Natural killer cell (primary cell): ENCODE measurements at regions not wholly inside any gene's neighbourhood (a gene's known extent, or its start where the extent isn't known, plus 50 kb on each side); places are given as distances from the start of the nearest gene placed in this dataset.
"Not testable (repeated sequence)": the region's sequence is repeated elsewhere in the genome, so short reads cannot be mapped to it uniquely, and the experiment has no call there.

Source experiments
- ATAC-seq, 3 donors: fragments of 150-1000 bp in 2 of 3; fragments of 200-7000 bp in 1 of 3; cut with Tn5 transposase; 1 replicate in 1 of 3; 2 replicates in 2 of 3; pipeline ENCODE4 v1.10.0; 2021; ENCODE audit warnings: mild to moderate bottlenecking in 2 of 3, moderate library complexity in 2 of 3
- DNase-seq, 2 donors: peaks; one replicate each; pipeline versions ENCODE4 v3.0.0 to v3.0.0-alpha.2; 2013 to 2021; ENCODE audit warnings: mixed read lengths in 1 of 2
- H3K27ac ChIP-seq: one replicate; pipeline ENCODE4 v1.5.1; 2013; ENCODE audit warnings: mild to moderate bottlenecking, low read length
- H3K27me3 ChIP-seq: one replicate; pipeline ENCODE4 v1.6.1; 2013; ENCODE audit warnings: low read length; ENCODE audit not compliant: control insufficient read depth, insufficient read depth
- H3K36me3 ChIP-seq: one replicate; pipeline ENCODE4 v1.6.1; 2013; ENCODE audit warnings: low read length; ENCODE audit not compliant: control insufficient read depth, insufficient read depth
- H3K4me1 ChIP-seq: one replicate; pipeline ENCODE4 v1.6.1; 2013; ENCODE audit warnings: low read length; ENCODE audit not compliant: control insufficient read depth, insufficient read depth
- H3K4me3 ChIP-seq: one replicate; pipeline ENCODE4 v1.5.1; 2013; ENCODE audit warnings: low read length
- H3K9me3 ChIP-seq: one replicate; pipeline ENCODE4 v1.6.1; 2013; ENCODE audit warnings: low read length; ENCODE audit not compliant: control insufficient read depth, insufficient read depth
- H3K27ac Mint-ChIP-seq, 2 donors: one replicate each; pipeline ENCODE4 v1.8.0; 2022; ENCODE audit warnings: mild to moderate bottlenecking in 2 of 2, mixed read lengths in 2 of 2, moderate library complexity in 1 of 2
- H3K27me3 Mint-ChIP-seq, 2 donors: one replicate each; pipeline ENCODE4 v1.8.0; 2022; ENCODE audit warnings: low read depth in 2 of 2, mixed read lengths in 2 of 2
- H3K36me3 Mint-ChIP-seq: one replicate; pipeline ENCODE4 v1.8.0; 2022; ENCODE audit warnings: mixed read lengths
- H3K4me1 Mint-ChIP-seq, 2 donors: one replicate each; pipeline ENCODE4 v1.8.0; 2022; ENCODE audit warnings: mixed read lengths in 2 of 2
- H3K4me3 Mint-ChIP-seq: one replicate; pipeline ENCODE4 v1.8.0; 2022; ENCODE audit warnings: mild to moderate bottlenecking, moderate library complexity, mixed read lengths
- H3K9me3 Mint-ChIP-seq, 2 donors: one replicate each; pipeline ENCODE4 v1.8.0; 2022; ENCODE audit warnings: mixed read lengths in 2 of 2
- CTCF ChIP-seq: fragments of 200-600 bp; IDR thresholded peaks from one replicate; pipeline ENCODE4 v1.8.0; 2022; ENCODE audit warnings: antibody characterized with exemption
- WGBS: methylation state at CpG from one replicate; pipeline ENCODE4 v1.1.7; 2013; ENCODE audit warnings: missing lambda C conversion rate; ENCODE audit not compliant: insufficient coverage; 5-methylcytosine and 5-hydroxymethylcytosine counted together
- intact Hi-C: fragments of 100-400 bp; cut with micrococcal nuclease; formaldehyde crosslinking; loops from one replicate; pipeline ENCODE4 v1.14.2; 2022

- no peak overlapping the region for H3K4me3 Mint-ChIP-seq
- Histone ChIP-seq H3K36me3 (no peaks in the 10 kb centered on the region), H3K27ac (no peak overlapping the region), H3K4me1 (peaks cover 21% of the 10 kb centered on the region), H3K4me3 (no peak overlapping the region), H3K9me3 (no peaks in the 10 kb centered on the region), H3K27me3 (no peaks in the 10 kb centered on the region)
- H3K4me1 Mint-ChIP-seq: peaks cover 28 to 49% of the 10 kb centered on the region in 2 donors
- no peak overlapping the region for H3K27ac Mint-ChIP-seq
- no peak for DNase-seq
- no peak for ATAC-seq
- H3K9me3 Mint-ChIP-seq: peaks cover 0 to 2% of the 10 kb centered on the region in 2 donors
- H3K27me3 Mint-ChIP-seq: no peaks in the 10 kb centered on the region
- intact Hi-C loops: no loop called here
- TF ChIP-seq CTCF: no peak
- peaks cover 8% of the 10 kb centered on the region for H3K36me3 Mint-ChIP-seq
Measured at GRCh38 chr21:33997436-33997835, 75.9 kb upstream of the MRPS6 start.

- Mint-ChIP-seq H3K27ac (peak overlapping the region; percentile 82 to 86), H3K4me3 (no peak overlapping the region), H3K27me3 (no peaks in the 10 kb centered on the region), H3K36me3 (peaks cover 8% of the 10 kb centered on the region), H3K4me1 (peaks cover 41 to 48% of the 10 kb centered on the region in 2 donors), H3K9me3 (peaks cover 0 to 2% of the 10 kb centered on the region in 2 donors)
- Histone ChIP-seq H3K27ac (no peak overlapping the region), H3K9me3 (no peaks in the 10 kb centered on the region), H3K36me3 (no peaks in the 10 kb centered on the region), H3K27me3 (no peaks in the 10 kb centered on the region), H3K4me1 (peaks cover 21% of the 10 kb centered on the region), H3K4me3 (no peak overlapping the region)
- no peak for TF ChIP-seq CTCF
- 95% methylated on average over 4 of the region's 5 CpGs for WGBS
- DNase-seq (no peak), ATAC-seq (no peak)
- intact Hi-C loops: no loop called here
Measured at GRCh38 chr21:33994373-33994772, 78.8 kb upstream of the ATP5PO start.

GRCh38 chr21:33993286-33994231 is 78.0 kb upstream of the ATP5PO start:
- no peak for DNase-seq
- H3K27ac Mint-ChIP-seq: peak overlapping the region; percentile 82 to 86

GRCh38 chr21:33992412-33992811 is 76.8 kb upstream of the ATP5PO start:
- H3K4me1 ChIP-seq: peaks cover 12% of the 10 kb centered on the region
- H3K4me3 ChIP-seq, intact Hi-C loops, ATAC-seq, H3K9me3 ChIP-seq, H3K9me3 Mint-ChIP-seq, H3K27me3 Mint-ChIP-seq, DNase-seq, H3K36me3 ChIP-seq, H3K27ac ChIP-seq, H3K36me3 Mint-ChIP-seq, H3K27me3 ChIP-seq, H3K4me3 Mint-ChIP-seq: not testable (repeated sequence)
- Mint-ChIP-seq H3K27ac (peak overlapping the region in 1 of 2 donors; percentile 86), H3K4me1 (peaks cover 38% of the 10 kb centered on the region in 2 donors)
- 50% methylated on average over 1 of the region's 2 CpGs for WGBS

More at GRCh38 chr21:33993286-33994231, 78.0 kb upstream of the ATP5PO start:
- Mint-ChIP-seq H3K4me3 (no peak overlapping the region), H3K27me3 (no peaks in the 10 kb centered on the region), H3K36me3 (peaks cover 8% of the 10 kb centered on the region), H3K4me1 (peaks cover 35 to 40% of the 10 kb centered on the region in 2 donors), H3K9me3 (peaks cover 0 to 2% of the 10 kb centered on the region in 2 donors)
- ATAC-seq: peak; percentile 52 to 79 (median 73)
- H3K4me3 ChIP-seq: no peak overlapping the region
- H3K4me1 ChIP-seq: peaks cover 16% of the 10 kb centered on the region
- WGBS: 48% methylated on average over 11 of the region's 12 CpGs
- no peak for TF ChIP-seq CTCF
- no peaks in the 10 kb centered on the region for H3K9me3 ChIP-seq
- no peak overlapping the region for H3K27ac ChIP-seq
- H3K27me3 ChIP-seq: no peaks in the 10 kb centered on the region
- intact Hi-C loops: no loop called here
- H3K36me3 ChIP-seq: no peaks in the 10 kb centered on the region
